GM21390 (cell line): ENCODE measurements at regions not wholly inside any gene's neighbourhood (a gene's known extent, or its start where the extent isn't known, plus 50 kb on each side); places are given as distances from the start of the nearest gene placed in this dataset.

Experiments used
- ATAC-seq: cut with Tn5 transposase; IDR thresholded peaks from one replicate; pipeline ENCODE4 v1.9.1; 2021; ENCODE audit not compliant: unreplicated experiment

DNA sequence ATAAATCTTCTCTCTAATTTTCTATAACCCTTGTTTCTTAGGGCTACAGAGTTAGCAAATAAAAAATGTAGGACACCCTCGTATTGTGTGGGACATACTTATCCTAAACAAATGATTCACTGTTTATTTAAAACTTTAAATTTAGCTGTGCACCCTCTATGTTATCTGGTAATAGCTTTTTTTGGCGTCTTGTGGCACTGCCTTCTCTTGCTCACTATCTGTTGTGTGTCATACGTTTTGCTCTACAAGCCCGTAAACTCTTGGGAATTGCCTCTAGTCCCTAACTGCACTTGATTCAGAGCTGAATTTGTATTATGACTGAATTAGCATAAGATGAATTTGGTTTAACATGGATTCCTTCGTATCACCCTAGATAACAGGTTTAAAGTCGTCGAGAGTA, 144.3 kb upstream of the MYOCD start:
- ATAC-seq = no peak

DNA sequence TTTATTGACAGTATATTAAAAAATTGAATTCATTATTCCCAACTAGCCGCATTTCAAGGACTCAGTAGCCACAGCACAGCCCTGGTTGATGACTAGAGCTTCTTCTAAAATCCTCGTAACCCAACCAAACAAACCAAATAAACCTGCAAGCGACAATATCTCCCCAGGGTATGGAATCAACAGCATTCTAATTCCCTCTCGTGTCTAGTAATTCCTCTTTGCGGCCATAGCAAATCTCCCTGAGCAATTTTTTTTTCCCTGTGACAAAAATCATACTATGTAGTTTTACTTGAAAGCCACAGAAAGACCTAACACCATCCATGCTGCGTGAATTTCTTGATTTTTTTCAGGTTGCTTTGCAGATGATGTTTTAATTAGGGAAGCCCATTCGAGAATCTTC, 143.4 kb upstream of the MYOCD start:
- ATAC-seq = no peak

DNA sequence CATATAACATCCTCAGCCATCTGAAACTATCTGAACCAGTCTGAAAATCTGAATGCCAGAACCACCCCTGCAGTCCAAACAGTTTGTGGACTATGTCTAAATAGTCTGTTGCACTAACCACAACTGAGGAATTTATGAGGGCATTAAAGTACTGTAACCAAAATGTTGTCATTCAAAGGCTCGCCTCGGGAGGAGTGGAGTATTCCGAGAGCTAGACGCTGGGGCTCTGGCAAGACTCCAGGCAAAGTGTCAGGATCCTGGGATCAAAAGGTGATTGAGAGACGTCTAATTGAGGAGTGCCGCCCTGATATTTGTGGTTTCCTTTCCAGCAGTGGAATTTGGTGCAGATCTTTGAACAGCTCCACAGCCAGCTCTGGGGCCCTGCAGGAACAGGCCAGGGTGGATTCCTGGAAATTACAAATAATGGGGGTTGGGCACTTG, 142.9 kb upstream of the MYOCD start:
- ATAC-seq = no peak

DNA sequence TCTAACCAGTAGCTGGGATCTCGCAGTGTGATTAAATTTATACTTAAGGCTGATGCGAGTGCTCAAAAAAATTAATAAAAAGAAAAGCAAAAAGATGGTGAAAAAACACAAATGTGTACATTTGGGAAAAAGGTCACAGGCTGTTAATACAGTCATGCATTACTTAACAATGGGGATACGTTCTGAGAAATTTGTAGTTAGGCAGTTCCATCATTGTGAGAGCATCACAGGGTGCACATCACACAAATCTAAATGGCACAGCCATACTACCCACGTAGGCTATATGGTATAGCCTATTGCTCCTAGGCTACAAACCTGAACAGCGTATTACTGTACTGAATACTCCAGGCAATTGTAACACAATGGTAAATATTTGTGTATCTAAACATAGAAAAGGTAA, 142.4 kb upstream of the MYOCD start:
- ATAC-seq = no peak

GRCh38 chr17:12528036-12528435, 137.7 kb upstream of the MYOCD start:
- no peak for ATAC-seq

GRCh38 chr17:12530161-12530560, 135.5 kb upstream of the MYOCD start:
- ATAC-seq = no peak

DNA sequence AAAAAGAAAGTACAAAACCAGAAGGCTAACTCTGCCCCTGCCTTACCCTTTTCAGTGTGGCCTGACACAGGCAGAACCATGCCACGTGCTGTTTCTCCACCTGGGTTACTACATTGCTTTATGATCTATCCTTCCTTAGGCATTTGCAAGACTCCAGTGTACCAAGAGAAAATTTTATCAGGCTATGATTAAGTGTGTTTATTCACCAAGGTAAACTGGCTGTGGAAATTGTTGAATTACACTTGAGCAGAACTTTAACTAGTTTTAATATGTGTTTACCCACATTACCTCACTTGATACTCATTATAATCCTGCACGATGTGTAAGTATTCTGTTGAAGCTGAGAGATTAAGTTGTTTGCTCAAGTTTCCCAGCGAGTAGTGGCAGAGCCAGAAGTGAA, 129.7 kb upstream of the MYOCD start:
- ATAC-seq = no peak

- no peak for ATAC-seq
Measured at GRCh38 chr17:12536472-12536871, 129.2 kb upstream of the MYOCD start.

DNA sequence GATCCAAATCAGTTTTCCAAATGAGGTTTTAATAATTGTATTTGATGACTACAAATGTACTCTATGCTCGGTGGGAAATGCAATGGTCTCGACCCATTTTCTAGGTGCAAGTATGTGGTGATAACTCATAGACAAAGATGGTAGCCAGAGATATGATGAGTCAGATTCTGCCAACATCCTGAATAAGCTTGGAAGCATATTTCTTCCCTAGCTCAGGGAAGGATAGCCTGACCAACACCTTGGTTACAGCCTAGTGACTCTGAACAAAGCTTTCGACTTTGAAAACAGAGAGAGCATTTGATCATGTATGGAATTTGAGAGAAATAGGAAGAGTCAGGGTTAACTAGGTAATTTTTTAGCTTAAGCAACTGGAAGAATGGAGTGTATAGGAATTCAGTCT, 128.3 kb upstream of the MYOCD start:
- no peak for ATAC-seq

DNA sequence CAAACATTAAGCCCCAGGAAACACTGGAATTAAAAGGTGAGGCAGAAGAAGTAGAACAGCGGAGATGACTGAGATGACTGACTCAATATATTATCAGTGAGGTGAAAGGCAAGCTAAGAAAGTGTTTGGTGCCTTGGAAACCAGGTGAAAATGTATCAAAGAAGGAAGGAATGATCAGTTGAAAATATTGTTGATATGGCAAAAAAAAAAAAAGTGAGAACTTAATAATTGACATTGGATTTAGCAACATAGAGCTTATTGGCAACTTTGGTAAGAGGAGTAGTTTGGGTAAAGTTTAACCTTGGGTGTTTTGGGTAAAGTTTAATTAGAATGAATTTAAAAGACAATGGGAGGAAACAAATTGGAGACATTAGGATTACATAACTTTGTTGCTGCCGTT, 127.7 kb upstream of the MYOCD start:
- ATAC-seq = no peak

GRCh38 chr17:12545877-12546513, 119.7 kb upstream of the MYOCD start:
- no peak for ATAC-seq

DNA sequence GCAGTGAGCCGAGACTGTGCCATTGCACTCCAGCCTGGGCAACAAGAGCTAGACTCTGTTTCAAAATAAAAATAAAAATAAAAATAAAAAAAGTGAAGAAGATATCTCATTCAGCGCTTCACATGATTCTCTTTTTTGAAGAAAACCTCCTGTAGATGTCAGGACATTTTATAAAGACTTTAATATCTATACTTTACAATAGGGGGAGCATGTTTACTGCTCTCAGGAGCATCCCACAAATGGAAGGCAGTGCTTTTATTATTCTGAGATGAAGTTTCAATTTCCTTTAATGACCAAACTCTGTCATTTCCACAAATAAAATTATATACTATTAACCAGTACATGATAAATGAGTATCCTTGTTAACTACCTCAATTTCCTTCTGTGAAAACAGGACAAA, 118.7 kb upstream of the MYOCD start:
- no peak for ATAC-seq

GRCh38 chr17:12547831-12548230, 117.9 kb upstream of the MYOCD start:
- no peak for ATAC-seq

GRCh38 chr17:12548558-12548957, 117.1 kb upstream of the MYOCD start:
- ATAC-seq = no peak

DNA sequence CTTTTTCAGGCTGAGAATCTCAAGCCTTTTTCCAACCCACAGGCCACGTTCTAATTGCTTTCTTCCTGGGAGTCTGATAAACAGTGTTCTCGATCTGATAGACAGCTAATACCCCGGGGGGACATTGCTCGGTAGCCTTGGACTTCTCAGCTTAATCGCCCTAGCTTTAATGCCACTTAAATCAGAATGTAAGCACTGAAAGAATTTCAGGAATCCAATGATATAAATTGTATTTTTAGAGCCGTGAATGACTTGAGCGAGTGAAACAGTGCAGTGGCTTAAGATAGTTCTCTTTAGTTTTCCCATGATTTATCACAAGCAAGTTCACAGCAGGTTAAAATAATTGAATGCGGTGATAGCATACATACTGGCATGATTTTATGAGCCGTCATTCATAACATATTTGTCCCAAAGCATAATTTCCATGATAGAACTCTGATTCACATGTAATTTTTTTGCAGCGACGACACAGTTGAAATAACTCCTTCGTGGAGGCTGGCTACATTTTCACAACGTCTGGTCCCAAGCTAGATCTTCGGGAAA, 116.1 kb upstream of the MYOCD start:
- ATAC-seq = no peak

DNA sequence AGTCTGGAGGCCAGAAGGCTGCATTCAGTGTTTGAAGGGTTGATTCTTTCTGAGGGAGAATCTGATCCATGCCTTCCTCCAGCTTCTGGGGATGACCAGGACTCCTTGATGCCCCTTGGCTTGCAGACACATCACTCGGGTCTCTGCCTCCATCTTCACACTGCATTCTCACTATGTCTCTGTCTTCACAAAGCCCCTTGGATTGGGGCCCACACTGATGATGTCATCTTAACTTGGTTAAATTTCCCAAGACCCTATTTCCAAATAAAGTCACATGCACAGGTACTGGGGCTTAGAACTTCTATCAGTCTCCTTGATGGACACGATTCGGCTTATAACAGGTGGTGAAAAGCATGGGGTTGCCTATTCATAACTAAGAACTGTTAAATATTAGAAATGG, 112.1 kb upstream of the MYOCD start:
- no peak for ATAC-seq

DNA sequence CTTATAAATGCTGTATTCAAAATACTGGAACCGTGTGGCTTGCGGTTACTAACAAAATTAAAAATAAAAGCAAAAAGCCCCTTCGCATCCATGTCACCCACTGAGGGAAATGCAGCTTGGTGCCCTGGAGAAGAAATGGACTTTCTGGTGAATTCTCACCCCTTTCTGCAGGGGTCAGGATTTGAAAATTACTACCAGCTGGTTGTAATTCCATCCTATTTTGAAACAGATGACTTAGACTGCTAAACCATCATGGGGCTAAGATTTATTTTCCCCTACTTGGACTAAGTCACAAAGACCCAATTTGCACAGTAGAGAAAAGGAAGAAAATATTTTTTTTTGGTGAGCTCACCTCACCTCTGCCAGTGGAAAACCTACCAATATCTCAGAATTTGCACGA, 111.4 kb upstream of the MYOCD start:
- ATAC-seq = no peak

DNA sequence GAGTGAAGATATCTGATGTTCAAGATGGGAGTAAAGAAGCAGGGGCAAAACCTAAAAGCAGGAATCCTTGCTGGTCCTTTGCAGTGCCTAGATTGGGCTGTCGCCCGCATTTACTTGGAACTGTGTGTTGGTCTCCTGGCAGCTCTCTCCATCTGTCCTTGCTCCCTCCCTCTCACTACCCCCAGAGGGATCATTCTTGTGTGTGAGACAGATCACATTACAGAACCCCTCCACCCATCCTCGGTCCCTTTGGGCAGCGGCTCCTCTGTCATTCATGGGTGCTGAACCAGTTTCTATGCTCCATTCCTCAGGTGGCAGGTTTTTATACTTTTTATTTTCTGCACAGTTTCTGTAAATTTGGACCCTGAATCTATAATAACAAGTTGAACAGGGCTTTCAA, 99.4 kb upstream of the MYOCD start:
- ATAC-seq = no peak

DNA sequence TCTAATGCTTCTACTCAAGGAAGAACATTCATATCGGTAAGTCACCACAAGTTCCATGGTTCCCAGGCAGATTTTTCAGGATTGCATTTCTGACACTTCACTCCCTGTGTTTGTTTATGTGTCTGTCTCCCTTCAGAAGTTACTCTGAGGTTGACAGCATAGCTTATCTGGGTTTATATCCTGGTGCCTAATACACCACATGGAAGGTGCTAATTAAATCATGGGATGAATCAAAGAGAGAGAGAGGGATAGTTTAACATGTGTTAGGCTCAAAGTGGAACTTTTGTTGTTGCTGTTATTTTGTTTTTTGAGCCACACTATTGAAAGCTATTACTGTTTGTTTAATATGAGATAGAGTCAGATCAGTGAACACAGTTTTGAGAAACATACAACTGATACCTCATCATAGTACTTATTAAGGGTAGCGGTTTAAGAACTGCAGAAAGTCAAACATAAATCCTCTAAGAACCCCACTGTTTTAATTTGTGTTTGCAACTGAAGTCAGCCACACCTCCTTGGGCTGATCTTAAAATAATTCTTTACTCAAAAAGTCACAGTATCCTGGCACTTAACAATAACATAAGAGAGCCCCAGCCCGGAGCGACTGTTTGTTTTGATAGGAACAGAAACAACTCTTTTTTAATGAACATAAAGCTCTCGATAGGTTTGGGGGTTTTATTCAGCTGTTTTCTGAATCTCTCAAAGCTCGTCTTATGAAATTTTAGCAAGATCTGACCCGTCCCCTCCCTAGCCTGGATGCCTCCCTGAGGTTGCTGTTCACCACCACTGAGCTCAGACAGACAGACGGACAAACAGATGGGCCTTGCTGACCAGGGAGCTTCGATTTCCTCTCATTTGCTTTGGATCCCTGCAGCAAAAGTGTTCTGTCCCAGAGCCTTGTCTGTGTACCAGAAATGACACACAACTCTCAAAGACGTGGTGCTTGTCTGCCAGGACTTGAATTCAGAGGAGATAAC, 98.3 kb upstream of the MYOCD start:
- no peak for ATAC-seq

- no peak for ATAC-seq
Measured at GRCh38 chr17:12568358-12569251, 97.1 kb upstream of the MYOCD start.

DNA sequence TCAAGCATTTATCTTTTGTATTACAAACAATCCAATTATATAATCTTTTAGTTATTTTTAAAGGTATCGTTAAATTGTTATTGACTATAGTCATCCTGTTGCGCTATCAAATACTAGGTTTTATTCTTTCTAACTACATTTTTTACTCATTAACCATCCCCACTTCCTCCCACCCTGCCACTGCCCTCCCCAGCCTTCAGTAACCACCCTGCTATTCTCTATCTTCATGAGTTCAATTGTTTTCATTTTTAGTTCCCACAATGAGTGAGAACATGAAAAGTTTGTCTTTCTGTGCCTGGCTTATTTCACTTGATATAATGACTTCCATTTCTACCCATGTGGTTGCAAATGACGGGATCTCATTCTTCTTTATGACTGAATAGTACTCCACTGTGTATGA, 94.1 kb upstream of the MYOCD start:
- ATAC-seq = no peak
